ENCODE measurements at regions not wholly inside any gene's neighbourhood (a gene's known extent, or its start where the extent isn't known, plus 50 kb on each side); places are given as distances from the start of the nearest gene placed in this dataset.

- ATAC-seq (ENCODE audit: low FRiP score) = no peak
- H3K27me3 ChIP-seq (ENCODE audit: control insufficient read depth in 1 of 2, insufficient read depth in 2 of 2, low read length in 1 of 2) = no peaks in the 10 kb centered on the region
- H3K36me3 ChIP-seq (ENCODE audit: control insufficient read depth in 1 of 2, insufficient read depth in 2 of 2, low read length in 1 of 2) = no peaks in the 10 kb centered on the region
- no peak overlapping the region for H3K4me3 ChIP-seq (ENCODE audit: low read length in 2 of 2)
- intact Hi-C loops (cut with DNase I) = no loop called here
- H3K9me3 ChIP-seq (ENCODE audit: control insufficient read depth, low read length) = peaks cover 1% of the 10 kb centered on the region
- no peaks in the 10 kb centered on the region for H3K4me1 ChIP-seq (ENCODE audit: control insufficient read depth in 1 of 2, insufficient read depth in 2 of 2, low read length in 2 of 2)
- no peak for DNase-seq
- H3K27ac ChIP-seq (ENCODE audit: low read depth in 1 of 2, low read length in 2 of 2) = no peak overlapping the region
Measured at GRCh38 chr5:117719413-117719812, 1144.8 kb upstream of the SEMA6A start.

GRCh38 chr5:117713585-117714198 is 1139.1 kb upstream of the SEMA6A start:
- intact Hi-C loops (cut with DNase I) = no loop called here
- Histone ChIP-seq H3K27ac (ENCODE audit: low read depth in 1 of 2, low read length in 2 of 2) (no peak overlapping the region), H3K36me3 (ENCODE audit: control insufficient read depth in 1 of 2, insufficient read depth in 2 of 2, low read length in 1 of 2) (no peaks in the 10 kb centered on the region), H3K27me3 (ENCODE audit: control insufficient read depth in 1 of 2, insufficient read depth in 2 of 2, low read length in 1 of 2) (no peaks in the 10 kb centered on the region), H3K4me1 (ENCODE audit: control insufficient read depth in 1 of 2, insufficient read depth in 2 of 2, low read length in 2 of 2) (no peaks in the 10 kb centered on the region), H3K4me3 (ENCODE audit: low read length in 2 of 2) (no peak overlapping the region), H3K9me3 (ENCODE audit: control insufficient read depth, low read length) (peaks cover 3% of the 10 kb centered on the region)
- no peak for DNase-seq
- no peak for ATAC-seq (ENCODE audit: low FRiP score)
- 73 to 82% methylated on average over 3 of the region's 3 CpGs for WGBS, 2 donors

GRCh38 chr5:117701062-117701461 is 1126.4 kb upstream of the SEMA6A start:
- no peaks in the 10 kb centered on the region for H3K36me3 ChIP-seq (ENCODE audit: control insufficient read depth in 1 of 2, insufficient read depth in 2 of 2, low read length in 1 of 2)
- no peak overlapping the region for H3K4me3 ChIP-seq (ENCODE audit: low read length in 2 of 2)
- no peaks in the 10 kb centered on the region for H3K9me3 ChIP-seq (ENCODE audit: control insufficient read depth, low read length)
- intact Hi-C loops (cut with DNase I) = no loop called here
- WGBS, 2 donors = 7 to 28% methylated on average over 1 of the region's 1 CpG
- H3K27me3 ChIP-seq (ENCODE audit: control insufficient read depth in 1 of 2, insufficient read depth in 2 of 2, low read length in 1 of 2) = no peaks in the 10 kb centered on the region
- no peak for DNase-seq
- no peaks in the 10 kb centered on the region for H3K4me1 ChIP-seq (ENCODE audit: control insufficient read depth in 1 of 2, insufficient read depth in 2 of 2, low read length in 2 of 2)
- no peak overlapping the region for H3K27ac ChIP-seq (ENCODE audit: low read depth in 1 of 2, low read length in 2 of 2)
- ATAC-seq (ENCODE audit: low FRiP score) = no peak

- ATAC-seq (ENCODE audit: low FRiP score) = no peak
- no peaks in the 10 kb centered on the region for H3K27me3 ChIP-seq (ENCODE audit: control insufficient read depth in 1 of 2, insufficient read depth in 2 of 2, low read length in 1 of 2)
- H3K36me3 ChIP-seq (ENCODE audit: control insufficient read depth in 1 of 2, insufficient read depth in 2 of 2, low read length in 1 of 2) = no peaks in the 10 kb centered on the region
- H3K4me3 ChIP-seq (ENCODE audit: low read length in 2 of 2) = no peak overlapping the region
- WGBS, 2 donors = 88 to 91% methylated on average over 1 of the region's 1 CpG
- H3K4me1 ChIP-seq (ENCODE audit: control insufficient read depth in 1 of 2, insufficient read depth in 2 of 2, low read length in 2 of 2) = no peaks in the 10 kb centered on the region
- DNase-seq = no peak
- no peak overlapping the region for H3K27ac ChIP-seq (ENCODE audit: low read depth in 1 of 2, low read length in 2 of 2)
- intact Hi-C loops (cut with DNase I) = no loop called here
- no peaks in the 10 kb centered on the region for H3K9me3 ChIP-seq (ENCODE audit: control insufficient read depth, low read length)
Measured at GRCh38 chr5:117692606-117693005, 1118.0 kb upstream of the SEMA6A start.

- H3K27ac ChIP-seq (ENCODE audit: low read depth in 1 of 2, low read length in 2 of 2) = no peak overlapping the region
- intact Hi-C loops (cut with DNase I) = no loop called here
- no peaks in the 10 kb centered on the region for H3K4me1 ChIP-seq (ENCODE audit: control insufficient read depth in 1 of 2, insufficient read depth in 2 of 2, low read length in 2 of 2)
- no peaks in the 10 kb centered on the region for H3K36me3 ChIP-seq (ENCODE audit: control insufficient read depth in 1 of 2, insufficient read depth in 2 of 2, low read length in 1 of 2)
- no peak for DNase-seq
- H3K27me3 ChIP-seq (ENCODE audit: control insufficient read depth in 1 of 2, insufficient read depth in 2 of 2, low read length in 1 of 2) = no peaks in the 10 kb centered on the region
- 64 to 69% methylated on average over 5 of the region's 5 CpGs for WGBS, 2 donors
- no peak overlapping the region for H3K4me3 ChIP-seq (ENCODE audit: low read length in 2 of 2)
- ATAC-seq (ENCODE audit: low FRiP score) = no peak
- no peaks in the 10 kb centered on the region for H3K9me3 ChIP-seq (ENCODE audit: control insufficient read depth, low read length)
Measured at GRCh38 chr5:117691081-117691870, 1116.7 kb upstream of the SEMA6A start.

GRCh38 chr5:117690612-117691011 is 1116.0 kb upstream of the SEMA6A start:
- WGBS, 2 donors = 48 to 64% methylated on average over 4 of the region's 4 CpGs
- intact Hi-C loops (cut with DNase I) = no loop called here
- DNase-seq (no peak), ATAC-seq (ENCODE audit: low FRiP score) (no peak)
- no peak overlapping the region for H3K27ac ChIP-seq (ENCODE audit: low read depth in 1 of 2, low read length in 2 of 2)
- H3K9me3 ChIP-seq (ENCODE audit: control insufficient read depth, low read length) = no peaks in the 10 kb centered on the region
- no peaks in the 10 kb centered on the region for H3K36me3 ChIP-seq (ENCODE audit: control insufficient read depth in 1 of 2, insufficient read depth in 2 of 2, low read length in 1 of 2)
- H3K4me3 ChIP-seq (ENCODE audit: low read length in 2 of 2) = no peak overlapping the region
- no peaks in the 10 kb centered on the region for H3K4me1 ChIP-seq (ENCODE audit: control insufficient read depth in 1 of 2, insufficient read depth in 2 of 2, low read length in 2 of 2)
- H3K27me3 ChIP-seq (ENCODE audit: control insufficient read depth in 1 of 2, insufficient read depth in 2 of 2, low read length in 1 of 2) = no peaks in the 10 kb centered on the region

GRCh38 chr5:117686926-117687325 is 1112.3 kb upstream of the SEMA6A start:
- no peak overlapping the region for H3K27ac ChIP-seq (ENCODE audit: low read depth in 1 of 2, low read length in 2 of 2)
- H3K9me3 ChIP-seq (ENCODE audit: control insufficient read depth, low read length) = no peaks in the 10 kb centered on the region
- ATAC-seq (ENCODE audit: low FRiP score) = no peak
- intact Hi-C loops (cut with DNase I) = no loop called here
- H3K36me3 ChIP-seq (ENCODE audit: control insufficient read depth in 1 of 2, insufficient read depth in 2 of 2, low read length in 1 of 2) = no peaks in the 10 kb centered on the region
- no peaks in the 10 kb centered on the region for H3K4me1 ChIP-seq (ENCODE audit: control insufficient read depth in 1 of 2, insufficient read depth in 2 of 2, low read length in 2 of 2)
- no peak overlapping the region for H3K4me3 ChIP-seq (ENCODE audit: low read length in 2 of 2)
- 87 to 88% methylated on average over 3 of the region's 3 CpGs for WGBS, 2 donors
- H3K27me3 ChIP-seq (ENCODE audit: control insufficient read depth in 1 of 2, insufficient read depth in 2 of 2, low read length in 1 of 2) = no peaks in the 10 kb centered on the region
- DNase-seq = no peak

- ATAC-seq (ENCODE audit: low FRiP score) (no peak), DNase-seq (no peak)
- Histone ChIP-seq H3K36me3 (ENCODE audit: control insufficient read depth in 1 of 2, insufficient read depth in 2 of 2, low read length in 1 of 2) (no peaks in the 10 kb centered on the region), H3K4me3 (ENCODE audit: low read length in 2 of 2) (no peak overlapping the region), H3K27me3 (ENCODE audit: control insufficient read depth in 1 of 2, insufficient read depth in 2 of 2, low read length in 1 of 2) (no peaks in the 10 kb centered on the region), H3K9me3 (ENCODE audit: control insufficient read depth, low read length) (no peaks in the 10 kb centered on the region), H3K4me1 (ENCODE audit: control insufficient read depth in 1 of 2, insufficient read depth in 2 of 2, low read length in 2 of 2) (no peaks in the 10 kb centered on the region), H3K27ac (ENCODE audit: low read depth in 1 of 2, low read length in 2 of 2) (no peak overlapping the region)
- intact Hi-C loops (cut with DNase I) = no loop called here
- WGBS, 2 donors = 49 to 65% methylated on average over 2 of the region's 2 CpGs
Measured at GRCh38 chr5:117682416-117682815, 1107.8 kb upstream of the SEMA6A start.

All from aorta (tissue), 5 donors.